HG02642 (cell line): ENCODE measurements at regions not wholly inside any gene's neighbourhood (a gene's known extent, or its start where the extent isn't known, plus 50 kb on each side); places are given as distances from the start of the nearest gene placed in this dataset.
"Not testable (repeated sequence)": the region's sequence is repeated elsewhere in the genome, so short reads cannot be mapped to it uniquely, and the experiment has no call there.

Experiments
- ATAC-seq: cut with Tn5 transposase; IDR thresholded peaks from one replicate; pipeline ENCODE4 v1.9.1; 2021; ENCODE audit warnings: mild to moderate bottlenecking; ENCODE audit not compliant: unreplicated experiment, poor library complexity

- not testable (repeated sequence) for ATAC-seq
Measured at GRCh38 chr10:42533866-42534265, 104.5 kb downstream of the ZNF33B start.

GRCh38 chr10:42532996-42533395 is 105.4 kb downstream of the ZNF33B start:
- ATAC-seq, result no peak

- ATAC-seq, result no peak
Measured at GRCh38 chr10:42523098-42523497, 115.3 kb downstream of the ZNF33B start.

- no peak for ATAC-seq
Measured at GRCh38 chr10:42519761-42520460, 118.5 kb downstream of the ZNF33B start.

GRCh38 chr10:42519079-42519478 is 119.3 kb downstream of the ZNF33B start:
- no peak for ATAC-seq

GRCh38 chr10:42513921-42514320 is 124.4 kb downstream of the ZNF33B start:
- no peak for ATAC-seq

GRCh38 chr10:42491801-42492200 is 146.6 kb downstream of the ZNF33B start:
- no peak for ATAC-seq

GRCh38 chr10:42491001-42491592 is 147.3 kb downstream of the ZNF33B start:
- no peak for ATAC-seq

GRCh38 chr10:42490368-42490767 is 148.0 kb downstream of the ZNF33B start:
- no peak for ATAC-seq

GRCh38 chr10:42488416-42488815 is 150.0 kb downstream of the ZNF33B start:
- ATAC-seq, result no peak

GRCh38 chr10:42482411-42482810 is 156.0 kb downstream of the ZNF33B start:
- ATAC-seq, result no peak

- ATAC-seq, result no peak
Measured at GRCh38 chr10:42479057-42479456, 159.3 kb downstream of the ZNF33B start.

- no peak for ATAC-seq
Measured at GRCh38 chr10:42477170-42477569, 161.2 kb downstream of the ZNF33B start.

- no peak for ATAC-seq
Measured at GRCh38 chr10:42476101-42476500, 162.3 kb downstream of the ZNF33B start.

- no peak for ATAC-seq
Measured at GRCh38 chr10:42475168-42476098, 162.9 kb downstream of the ZNF33B start.

- no peak for ATAC-seq
Measured at GRCh38 chr10:42454313-42454712, 184.1 kb downstream of the ZNF33B start.

- ATAC-seq, result no peak
Measured at GRCh38 chr10:42431095-42431494, 207.3 kb downstream of the ZNF33B start.

- no peak for ATAC-seq
Measured at GRCh38 chr10:42428534-42428933, 209.8 kb downstream of the ZNF33B start.

- ATAC-seq, result no peak
Measured at GRCh38 chr10:42422911-42423310, 215.5 kb downstream of the ZNF33B start.

- no peak for ATAC-seq
Measured at GRCh38 chr10:42421812-42422211, 216.6 kb downstream of the ZNF33B start.

GRCh38 chr10:42419789-42420188 is 218.6 kb downstream of the ZNF33B start:
- ATAC-seq, result no peak
